SU-DHL-6 (cell line): ENCODE measurements at regions not wholly inside any gene's neighbourhood (a gene's known extent, or its start where the extent isn't known, plus 50 kb on each side); places are given as distances from the start of the nearest gene placed in this dataset.

Experiments
- EZH2phosphoT487 ChIP-seq: fragments of 200-600 bp; sonication (generic), shearing (Covaris generic); conservative IDR thresholded peaks from 2 replicates; pipeline ENCODE4 v1.6.1; 2018; ENCODE audit warnings: mild to moderate bottlenecking, antibody characterized with exemption, low read length, moderate library complexity, mixed read lengths
- TF ChIP-seq, protein P1 (sequence below): fragments of 200-600 bp; sonication (generic); IDR thresholded peaks from one replicate; pipeline ENCODE4 v1.5.1; 2017; ENCODE audit warnings: antibody characterized with exemption, mild to moderate bottlenecking, low read length, moderate library complexity; ENCODE audit not compliant: insufficient read depth, poor library complexity, severe bottlenecking

DNA sequence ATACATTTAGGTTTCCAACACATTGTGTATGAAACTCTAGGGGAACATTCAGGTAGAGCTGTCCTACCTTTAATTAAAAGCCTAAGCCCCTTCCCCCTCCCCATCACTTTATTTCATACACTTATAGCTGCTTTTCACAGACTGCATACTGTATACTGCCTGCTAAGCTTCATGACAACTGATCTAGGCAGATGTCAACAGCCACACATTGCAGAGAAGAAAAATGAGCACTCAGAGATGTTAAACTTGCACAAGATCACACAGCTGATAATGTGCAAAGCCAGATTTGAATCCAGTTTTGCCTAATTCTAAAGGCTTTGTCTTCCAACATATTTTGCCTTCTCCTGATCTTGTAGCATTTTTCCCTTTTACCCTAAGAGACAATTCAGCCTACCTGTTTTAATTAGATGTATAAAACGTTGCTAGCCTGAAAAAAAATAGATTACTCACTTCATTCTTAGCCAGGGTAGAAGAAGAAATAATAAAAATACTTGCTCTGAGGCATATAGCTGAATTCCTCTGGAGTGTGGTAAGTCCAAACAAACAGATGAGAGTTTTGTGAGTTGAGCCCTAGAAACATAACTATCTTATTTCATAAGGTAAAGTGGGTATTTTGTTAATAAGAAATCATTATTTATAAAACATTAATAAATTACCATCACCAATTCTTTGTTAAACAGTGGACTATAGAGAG, 56.9 kb upstream of the CAST start:
- TF ChIP-seq, protein P1, sequence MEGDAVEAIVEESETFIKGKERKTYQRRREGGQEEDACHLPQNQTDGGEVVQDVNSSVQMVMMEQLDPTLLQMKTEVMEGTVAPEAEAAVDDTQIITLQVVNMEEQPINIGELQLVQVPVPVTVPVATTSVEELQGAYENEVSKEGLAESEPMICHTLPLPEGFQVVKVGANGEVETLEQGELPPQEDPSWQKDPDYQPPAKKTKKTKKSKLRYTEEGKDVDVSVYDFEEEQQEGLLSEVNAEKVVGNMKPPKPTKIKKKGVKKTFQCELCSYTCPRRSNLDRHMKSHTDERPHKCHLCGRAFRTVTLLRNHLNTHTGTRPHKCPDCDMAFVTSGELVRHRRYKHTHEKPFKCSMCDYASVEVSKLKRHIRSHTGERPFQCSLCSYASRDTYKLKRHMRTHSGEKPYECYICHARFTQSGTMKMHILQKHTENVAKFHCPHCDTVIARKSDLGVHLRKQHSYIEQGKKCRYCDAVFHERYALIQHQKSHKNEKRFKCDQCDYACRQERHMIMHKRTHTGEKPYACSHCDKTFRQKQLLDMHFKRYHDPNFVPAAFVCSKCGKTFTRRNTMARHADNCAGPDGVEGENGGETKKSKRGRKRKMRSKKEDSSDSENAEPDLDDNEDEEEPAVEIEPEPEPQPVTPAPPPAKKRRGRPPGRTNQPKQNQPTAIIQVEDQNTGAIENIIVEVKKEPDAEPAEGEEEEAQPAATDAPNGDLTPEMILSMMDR: no peak
- no peak for TF ChIP-seq EZH2phosphoT487
